H54 (cell line): ENCODE measurements at regions not wholly inside any gene's neighbourhood (a gene's known extent, or its start where the extent isn't known, plus 50 kb on each side); places are given as distances from the start of the nearest gene placed in this dataset.

ENCODE experiments used
- DNase-seq: peaks from one replicate; pipeline ENCODE4 v3.0.0; 2011; ENCODE audit warnings: low spot score, mixed read lengths; ENCODE audit not compliant: insufficient read length
- FAIRE-seq: peaks from 3 replicates; lab custom pipeline; 2011; peaks lifted over from hg19 to GRCh38; lab: Jason Lieb, UNC
- POLR2A ChIP-seq: IDR thresholded peaks from 2 replicates; pipeline ENCODE4 v1.6.1; 2011; ENCODE audit warnings: low read depth, mild to moderate bottlenecking, low read length

DNA sequence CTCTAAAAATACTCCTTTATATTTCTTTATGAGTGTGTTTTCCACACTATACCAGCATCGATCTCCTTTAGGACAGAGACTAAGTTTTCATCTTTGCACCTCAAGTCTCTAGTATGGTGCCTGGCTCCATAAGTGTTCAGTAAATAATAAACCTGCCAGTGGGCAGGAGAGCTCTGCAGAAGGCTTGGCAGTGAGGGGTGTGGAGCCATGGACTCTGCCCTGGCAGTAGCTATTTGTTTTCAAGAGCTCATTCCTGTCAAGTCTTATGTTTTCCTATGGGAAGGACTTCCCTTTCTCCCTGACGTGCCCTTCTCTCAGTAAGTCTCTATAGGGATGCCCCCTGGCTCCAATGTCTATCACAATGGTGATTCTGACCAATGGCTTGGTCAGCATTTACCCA, 252.2 kb downstream of the PIK3R1 start:
- no peak for FAIRE-seq
- no peak for DNase-seq
- no peak for TF ChIP-seq POLR2A

DNA sequence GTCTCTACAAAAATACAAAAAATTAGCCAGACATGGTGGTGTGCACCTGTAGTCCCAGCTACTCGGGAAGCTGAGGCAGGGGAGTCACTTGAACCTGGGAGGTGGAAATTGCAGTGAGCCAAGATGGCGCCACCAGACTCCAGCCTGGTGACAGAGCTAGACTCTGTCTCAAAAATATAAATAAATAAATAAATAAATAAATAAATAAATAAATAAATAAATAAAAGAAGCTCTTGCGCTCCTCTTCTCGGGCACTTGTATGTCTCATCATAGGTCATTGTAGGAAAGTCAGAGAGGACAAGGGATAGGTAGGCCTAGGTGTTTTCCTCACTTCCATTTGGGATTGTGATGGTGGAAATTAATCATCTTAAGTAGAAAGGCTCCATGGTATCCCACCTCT, 252.8 kb downstream of the PIK3R1 start:
- no peak for FAIRE-seq

DNA sequence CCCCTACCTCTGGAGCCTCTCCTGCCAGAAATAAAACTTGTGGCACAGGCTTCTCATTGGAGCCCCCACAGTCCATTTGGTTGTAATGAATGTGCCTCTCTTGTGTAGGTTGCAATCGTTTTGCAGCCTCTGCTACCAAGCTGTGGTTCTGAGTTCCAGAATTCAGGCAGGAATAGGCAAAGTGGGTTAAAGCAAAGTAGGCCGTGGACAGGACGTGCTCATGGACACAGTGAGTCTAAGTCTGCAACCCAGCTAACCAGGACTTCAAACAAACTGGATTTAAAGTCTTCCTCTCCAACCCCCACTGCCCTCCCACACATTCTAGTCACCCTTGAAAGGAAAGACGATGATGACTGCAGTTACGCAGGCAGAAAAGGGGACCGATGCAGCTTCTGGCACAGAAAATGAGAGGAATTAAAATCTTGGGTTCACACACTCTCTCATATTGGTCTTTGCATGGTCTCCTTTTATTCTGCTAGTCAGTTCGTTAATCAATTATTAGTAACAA, 260.0 kb downstream of the PIK3R1 start:
- no peak for TF ChIP-seq POLR2A
- DNase-seq (no peak), FAIRE-seq (no peak)

More for the DNA sequence above, 252.8 kb downstream of the PIK3R1 start:
- no peak for TF ChIP-seq POLR2A
- DNase-seq = no peak

DNA sequence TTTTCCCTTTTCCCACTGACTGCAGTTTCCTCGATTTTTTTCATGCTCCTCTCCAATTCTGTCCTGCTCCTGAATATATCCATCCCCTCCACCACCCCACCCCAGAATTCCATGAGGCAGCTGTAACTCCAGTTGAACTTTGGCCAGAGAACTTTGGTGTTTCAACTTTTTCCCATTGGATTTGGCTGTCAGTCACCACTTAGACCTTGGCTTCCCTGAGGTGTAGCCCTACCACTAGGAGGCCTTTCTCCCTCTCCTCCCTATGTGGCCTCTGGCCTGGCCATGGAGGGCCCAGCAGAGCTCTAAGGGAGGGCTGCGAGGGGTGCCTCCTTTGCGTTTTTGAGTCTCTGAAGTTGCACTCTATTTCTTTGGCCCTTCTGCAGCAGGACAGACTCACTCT, 261.3 kb downstream of the PIK3R1 start:
- FAIRE-seq = no peak
- no peak for DNase-seq
- TF ChIP-seq POLR2A = no peak

DNA sequence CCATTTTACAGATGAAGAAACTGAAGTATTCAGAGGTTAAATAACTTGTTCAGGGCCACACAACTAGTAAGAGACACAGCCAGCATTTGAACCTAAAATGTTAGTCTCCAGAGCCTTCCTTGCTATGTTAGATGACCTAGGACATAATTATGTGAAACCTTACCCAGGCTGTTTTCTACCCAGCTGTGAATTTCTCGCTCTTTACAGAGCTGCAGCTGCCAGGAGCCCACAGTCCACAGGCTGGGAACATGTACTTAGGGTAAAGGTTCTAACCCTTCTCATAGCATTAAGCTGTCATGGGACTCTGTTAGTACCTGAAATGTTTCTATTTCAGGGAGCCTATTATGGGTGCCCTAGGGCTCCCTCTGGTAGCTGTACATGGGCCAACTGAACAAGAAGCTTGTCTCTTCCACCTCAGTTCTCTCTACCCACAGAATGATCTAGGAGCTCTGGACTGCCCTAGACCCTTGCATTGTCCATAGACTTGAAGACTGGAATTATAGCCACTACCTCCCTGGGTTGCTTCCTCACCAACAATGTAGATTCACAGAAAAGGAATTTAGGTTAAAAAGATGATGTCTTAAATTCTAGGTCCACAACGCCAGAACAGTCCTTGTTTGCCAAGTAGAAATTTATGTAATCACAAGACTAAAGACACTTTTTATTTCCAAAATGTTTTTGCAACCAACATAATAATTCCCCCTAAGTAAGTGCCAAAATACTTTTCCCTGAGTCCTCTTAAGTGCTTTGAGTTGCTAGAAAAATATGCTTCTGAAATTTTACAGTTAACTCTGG, 262.9 kb downstream of the PIK3R1 start:
- no peak for TF ChIP-seq POLR2A
- FAIRE-seq (no peak), DNase-seq (no peak)

DNA sequence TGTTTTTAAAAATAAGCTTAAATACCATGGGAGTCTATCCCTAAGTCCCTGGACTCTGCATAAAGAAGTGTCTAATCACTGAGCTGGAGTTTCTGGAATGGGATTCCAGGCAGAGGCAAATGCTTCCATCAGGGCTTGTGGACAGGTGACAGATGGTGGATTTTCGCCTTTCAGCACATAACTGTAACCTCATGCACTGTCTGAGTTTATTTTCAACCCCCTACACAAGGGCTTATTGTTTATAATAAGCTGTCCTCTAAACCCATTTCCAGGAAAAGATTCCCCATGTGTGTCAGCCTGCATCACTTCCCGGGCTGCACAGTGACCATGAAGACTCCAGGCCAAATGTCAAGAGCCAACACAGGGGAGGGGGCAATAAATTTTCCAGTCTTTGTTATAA, 264.0 kb downstream of the PIK3R1 start:
- no peak for TF ChIP-seq POLR2A
- no peak for DNase-seq
- FAIRE-seq = no peak

DNA sequence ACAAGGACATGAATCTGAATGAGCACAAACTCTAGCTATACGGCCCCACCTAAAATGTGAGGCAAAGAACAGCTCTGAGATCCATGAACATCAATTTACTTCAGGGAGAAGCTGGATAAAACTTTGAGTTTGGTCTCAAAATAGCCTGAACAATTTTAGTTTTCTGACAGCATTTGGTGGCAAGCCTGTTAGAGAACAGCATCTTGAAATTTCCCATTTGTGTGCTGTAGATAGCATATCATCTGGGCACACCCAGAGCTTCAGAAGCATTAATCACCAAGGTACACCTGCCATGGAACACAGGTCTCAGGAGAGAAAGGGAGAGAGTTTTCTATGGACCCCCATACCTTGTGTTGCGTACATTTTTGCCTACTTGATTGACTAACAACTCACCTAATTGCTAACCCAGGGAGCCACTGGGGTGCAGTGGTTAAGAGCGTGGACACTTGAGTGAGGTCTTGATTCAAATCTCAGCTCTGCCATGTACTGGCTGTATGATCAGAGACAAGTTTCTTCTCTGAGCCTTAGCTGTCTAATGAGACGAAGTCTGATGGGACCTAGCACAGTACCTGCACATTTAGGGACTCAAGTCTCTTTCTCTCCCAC, 264.9 kb downstream of the PIK3R1 start:
- FAIRE-seq = no peak
- no peak for TF ChIP-seq POLR2A

DNA sequence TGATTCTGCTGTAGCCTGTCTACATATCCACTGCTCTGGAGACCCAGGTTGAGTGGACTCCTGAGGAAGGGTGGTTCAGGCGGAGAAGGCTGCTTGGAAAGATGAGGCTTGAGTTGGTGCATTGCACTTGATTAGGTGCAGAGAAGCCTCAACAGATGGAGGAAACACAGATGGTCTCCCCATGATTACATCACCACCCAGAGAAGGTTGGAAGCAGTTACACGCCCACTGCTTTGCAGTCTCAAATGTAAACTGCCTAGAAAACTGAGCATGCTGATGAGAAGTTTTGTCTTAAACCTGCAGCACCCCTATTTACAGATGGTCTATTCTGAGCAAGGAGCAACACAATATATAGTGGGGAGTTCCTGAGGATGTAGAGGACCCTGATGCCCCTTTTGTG, 266.6 kb downstream of the PIK3R1 start:
- no peak for TF ChIP-seq POLR2A
- DNase-seq (no peak), FAIRE-seq (no peak)

More for the DNA sequence above, 264.9 kb downstream of the PIK3R1 start:
- no peak for DNase-seq

DNA sequence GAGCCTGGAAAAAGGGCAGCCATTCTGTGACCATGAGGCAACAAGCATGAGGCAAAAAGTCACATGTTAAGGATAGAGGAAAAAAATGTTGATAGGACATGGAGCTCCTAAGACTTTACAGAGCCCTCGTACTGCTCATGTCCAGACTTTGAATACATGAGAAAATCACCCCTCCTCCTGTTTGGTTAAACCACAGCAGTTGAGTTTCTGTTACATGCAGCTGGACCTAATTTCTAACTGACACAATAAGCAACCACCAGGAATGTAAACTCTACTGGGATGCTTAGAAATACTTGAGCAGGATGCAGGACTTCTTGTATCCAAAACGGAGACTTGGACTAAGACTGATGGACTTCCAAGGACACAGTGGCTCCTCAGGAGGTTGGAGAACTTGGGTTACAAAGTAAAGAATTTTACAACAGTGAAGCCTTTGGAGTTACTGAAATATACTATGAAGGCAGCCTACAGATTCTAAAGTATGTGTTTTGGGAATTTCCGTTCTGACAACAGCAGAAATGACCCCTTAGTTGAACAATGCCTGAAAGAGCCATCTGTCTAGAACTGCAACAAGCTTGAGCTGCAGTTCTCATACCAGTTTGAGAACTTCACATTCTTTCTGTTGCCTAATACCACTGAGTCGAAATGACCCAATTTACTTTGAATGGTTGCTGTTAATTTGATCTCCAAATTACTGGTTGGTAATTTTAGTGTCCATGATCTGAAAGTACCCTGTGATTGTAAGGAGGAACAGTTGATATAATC, 268.9 kb downstream of the PIK3R1 start:
- no peak for DNase-seq
- FAIRE-seq = no peak
- TF ChIP-seq POLR2A = no peak

DNA sequence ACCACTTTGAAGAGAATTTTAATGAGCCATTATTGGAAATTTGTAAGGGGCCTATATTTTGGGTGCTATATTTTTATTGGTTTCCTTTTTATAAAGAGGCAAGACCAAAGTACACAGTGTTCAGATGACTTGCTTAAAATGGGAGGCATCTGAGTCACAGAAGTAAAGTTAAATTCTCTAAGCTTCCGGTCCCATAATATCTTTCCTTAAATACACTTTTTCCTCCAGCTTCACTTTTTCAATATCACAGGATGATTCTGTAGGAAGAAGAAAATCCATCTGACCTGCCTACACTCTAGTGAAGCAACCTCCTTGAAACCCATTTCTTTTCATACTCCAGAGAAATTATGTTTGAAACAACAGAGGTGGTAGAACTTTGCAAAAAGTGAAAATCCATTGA, 274.0 kb downstream of the PIK3R1 start:
- no peak for FAIRE-seq
- TF ChIP-seq POLR2A = no peak
- no peak for DNase-seq

DNA sequence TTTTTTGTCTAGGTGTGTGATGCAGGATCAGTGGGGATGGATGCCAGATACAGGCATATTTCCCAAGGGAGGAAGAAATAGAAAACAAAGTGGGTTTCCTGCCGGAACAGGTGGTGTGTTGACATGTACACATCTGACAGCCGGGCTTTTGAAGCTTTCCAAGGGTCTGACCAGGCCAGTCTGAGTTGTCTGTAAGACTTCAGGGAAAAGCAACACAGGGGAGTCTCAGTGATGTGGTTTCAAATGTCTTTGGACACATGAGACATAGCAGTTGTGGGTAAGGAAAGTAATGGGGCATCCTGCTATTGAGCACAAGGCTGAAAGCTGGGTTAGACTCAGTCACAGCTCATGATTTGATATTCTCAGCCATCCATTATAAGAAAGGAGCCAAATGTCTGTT, 274.9 kb downstream of the PIK3R1 start:
- DNase-seq = no peak
- FAIRE-seq = no peak
- TF ChIP-seq POLR2A = no peak

DNA sequence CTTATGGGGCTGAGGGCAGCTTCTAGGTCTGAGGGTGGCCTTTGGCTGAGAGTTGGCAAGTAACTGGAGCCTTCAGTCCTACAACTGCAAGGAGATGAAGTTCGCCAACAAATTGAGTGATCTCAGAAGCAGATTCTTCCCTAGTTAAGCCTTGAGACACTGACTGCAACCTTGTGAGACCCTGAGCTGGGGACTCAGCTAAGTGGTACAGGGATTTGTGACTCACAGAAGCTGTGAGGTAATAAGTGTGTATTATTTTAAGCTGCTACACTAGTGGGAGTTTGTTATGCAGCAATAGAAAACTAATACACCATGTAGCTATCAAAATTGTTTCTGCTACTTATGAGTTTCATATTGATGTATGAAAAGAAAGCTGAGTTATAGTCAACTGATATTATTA, 279.2 kb downstream of the PIK3R1 start:
- FAIRE-seq (no peak), DNase-seq (no peak)
- TF ChIP-seq POLR2A = no peak

DNA sequence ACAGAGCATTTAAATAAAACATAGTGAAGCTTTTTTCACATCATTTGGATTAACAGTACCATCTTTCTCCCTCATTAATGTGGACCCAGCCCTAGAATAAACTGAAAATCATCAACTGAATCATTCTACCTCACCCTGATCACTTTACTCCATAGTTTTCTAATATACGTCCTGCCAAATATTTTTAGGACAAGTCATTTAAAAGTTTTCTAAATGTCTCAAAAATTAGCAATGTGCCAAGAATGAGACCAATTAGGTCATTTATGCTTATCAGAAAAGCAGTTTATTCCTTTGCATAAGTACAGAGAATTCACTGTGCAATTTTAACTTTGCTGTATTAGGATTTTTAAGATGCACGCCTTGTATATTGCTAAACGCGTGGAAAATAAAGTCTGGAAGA, 284.4 kb downstream of the PIK3R1 start:
- DNase-seq (no peak), FAIRE-seq (no peak)

DNA sequence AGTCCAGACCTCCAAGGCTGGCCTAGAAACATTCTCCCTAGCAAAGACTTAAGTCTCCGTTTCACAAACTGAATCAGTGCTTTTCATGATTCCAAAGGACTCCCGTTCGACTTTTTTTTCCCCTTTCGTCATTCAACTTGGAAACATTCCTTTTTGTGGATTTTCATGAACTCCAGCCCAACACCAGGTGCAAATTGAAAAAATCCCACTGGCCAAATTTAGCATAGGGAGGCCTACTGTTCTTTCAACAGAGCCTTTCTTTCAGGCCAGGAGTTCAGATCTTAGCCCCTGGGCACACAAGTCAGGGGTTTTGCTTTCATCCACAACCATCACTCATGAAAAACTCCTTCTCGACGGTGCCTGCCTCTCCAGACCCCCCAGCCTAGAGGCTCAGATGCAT, 285.3 kb downstream of the PIK3R1 start:
- DNase-seq = no peak

More for the DNA sequence above, 284.4 kb downstream of the PIK3R1 start:
- TF ChIP-seq POLR2A = no peak

DNA sequence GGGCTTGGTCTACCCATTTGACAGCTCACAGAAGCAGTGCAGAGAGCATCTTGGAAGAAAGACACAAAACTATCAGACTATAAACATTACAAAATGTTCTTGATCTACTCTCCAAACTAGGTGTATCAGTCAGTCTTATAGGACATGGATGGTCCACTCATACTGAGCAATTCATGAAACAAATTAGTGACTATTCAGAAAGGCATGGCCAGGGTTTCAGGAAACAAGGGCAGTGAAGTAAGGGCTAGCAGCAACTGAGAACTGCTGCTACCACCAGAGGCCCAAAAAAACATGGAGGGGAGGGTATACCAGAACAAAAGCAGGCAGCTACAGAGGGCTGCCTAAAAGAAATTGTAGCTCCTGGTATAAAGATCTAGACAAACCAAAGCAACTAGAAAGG, 287.0 kb downstream of the PIK3R1 start:
- DNase-seq = no peak
- TF ChIP-seq POLR2A = no peak
- FAIRE-seq = no peak

More for the DNA sequence above, 285.3 kb downstream of the PIK3R1 start:
- TF ChIP-seq POLR2A = no peak
- FAIRE-seq = no peak
